ENCODE measurements at regions not wholly inside any gene's neighbourhood (a gene's known extent, or its start where the extent isn't known, plus 50 kb on each side); places are given as distances from the start of the nearest gene placed in this dataset.

GRCh38 chr5:56409331-56410190 lies 176.4 kb upstream of the ANKRD55 start:
- WGBS, 2 donors = 57 to 63% methylated on average over 13 of the region's 13 CpGs
- TF ChIP-seq POLR2A (IDR thresholded peaks at IDR 0.05) (no peak), CTCF (IDR thresholded peaks at IDR 0.05) (no peak)
- intact Hi-C loops (cut with DNase I; ENCODE audit: low total_unique reads) = no loop called here
- no peaks in the 10 kb centered on the region for H3K36me3 ChIP-seq (ENCODE audit: low read depth, missing control alignments)
- H3K27ac ChIP-seq = no peak overlapping the region
- H3K27me3 ChIP-seq = no peaks in the 10 kb centered on the region
- no peak overlapping the region for H3K4me3 ChIP-seq
- DNase-seq = no peak
- H3K4me1 ChIP-seq = no peaks in the 10 kb centered on the region
- no peaks in the 10 kb centered on the region for H3K9me3 ChIP-seq

GRCh38 chr5:56406838-56407237 lies 173.7 kb upstream of the ANKRD55 start:
- intact Hi-C loops (cut with DNase I; ENCODE audit: low total_unique reads) = no loop called here

GRCh38 chr5:56406221-56406620 lies 173.1 kb upstream of the ANKRD55 start:
- H3K27me3 ChIP-seq = no peaks in the 10 kb centered on the region
- 79 to 86% methylated on average over 1 of the region's 1 CpG for WGBS, 2 donors
- H3K4me3 ChIP-seq = no peak overlapping the region
- intact Hi-C loops (cut with DNase I; ENCODE audit: low total_unique reads) = no loop called here
- no peaks in the 10 kb centered on the region for H3K36me3 ChIP-seq (ENCODE audit: low read depth, missing control alignments)
- H3K4me1 ChIP-seq = no peaks in the 10 kb centered on the region
- no peak for TF ChIP-seq POLR2A (IDR thresholded peaks at IDR 0.05)
- no peak for TF ChIP-seq CTCF (IDR thresholded peaks at IDR 0.05)
- DNase-seq = no peak
- H3K27ac ChIP-seq = no peak overlapping the region
- no peaks in the 10 kb centered on the region for H3K9me3 ChIP-seq

More at GRCh38 chr5:56406838-56407237, 173.7 kb upstream of the ANKRD55 start:
- no peak for DNase-seq
- Histone ChIP-seq H3K36me3 (ENCODE audit: low read depth, missing control alignments) (no peaks in the 10 kb centered on the region), H3K27me3 (no peaks in the 10 kb centered on the region), H3K4me1 (no peaks in the 10 kb centered on the region), H3K27ac (no peak overlapping the region), H3K4me3 (no peak overlapping the region), H3K9me3 (no peaks in the 10 kb centered on the region)
- TF ChIP-seq CTCF (IDR thresholded peaks at IDR 0.05) = no peak
- no peak for TF ChIP-seq POLR2A (IDR thresholded peaks at IDR 0.05)
- 85 to 93% methylated on average over 2 of the region's 2 CpGs for WGBS, 2 donors

GRCh38 chr5:56405116-56405908 lies 172.2 kb upstream of the ANKRD55 start:
- WGBS, 2 donors = 50 to 58% methylated on average over 4 of the region's 4 CpGs
- intact Hi-C loops (cut with DNase I; ENCODE audit: low total_unique reads) = no loop called here

More at GRCh38 chr5:56405116-56405908, 172.2 kb upstream of the ANKRD55 start:
- no peaks in the 10 kb centered on the region for H3K27me3 ChIP-seq
- no peaks in the 10 kb centered on the region for H3K9me3 ChIP-seq
- no peaks in the 10 kb centered on the region for H3K36me3 ChIP-seq (ENCODE audit: low read depth, missing control alignments)
- no peak for DNase-seq
- no peak for TF ChIP-seq POLR2A (IDR thresholded peaks at IDR 0.05)
- no peak for TF ChIP-seq CTCF (IDR thresholded peaks at IDR 0.05)
- H3K4me3 ChIP-seq = no peak overlapping the region
- no peaks in the 10 kb centered on the region for H3K4me1 ChIP-seq
- H3K27ac ChIP-seq = no peak overlapping the region

Measured in testis (tissue), 2 donors.